Immature natural killer cell (primary cell): ENCODE measurements at regions not wholly inside any gene's neighbourhood (a gene's known extent, or its start where the extent isn't known, plus 50 kb on each side); places are given as distances from the start of the nearest gene placed in this dataset.
"Not testable (repeated sequence)": the region's sequence is repeated elsewhere in the genome, so short reads cannot be mapped to it uniquely, and the experiment has no call there.

Source experiments
- DNase-seq, 3 donors: peaks; one replicate each; pipeline ENCODE4 v3.0.0; 2022; ENCODE audit warnings: mixed read lengths in 1 of 3
- H3K27ac Mint-ChIP-seq, 6 donors: one replicate each; pipeline ENCODE4 v1.8.0; 2020; ENCODE audit warnings: mixed read lengths in 6 of 6, mild to moderate bottlenecking in 5 of 6, inconsistent platforms in 4 of 6, moderate library complexity in 3 of 6
- H3K27me3 Mint-ChIP-seq, 3 donors: one replicate each; pipeline ENCODE4 v1.8.0; 2020 to 2021; ENCODE audit warnings: low read depth in 3 of 3, mild to moderate bottlenecking in 3 of 3, mixed read lengths in 3 of 3, moderate library complexity in 3 of 3, inconsistent platforms in 1 of 3
- H3K36me3 Mint-ChIP-seq, 3 donors: one replicate each; pipeline ENCODE4 v1.8.0; 2020; ENCODE audit warnings: mixed read lengths in 3 of 3, inconsistent platforms in 2 of 3, mild to moderate bottlenecking in 2 of 3
- H3K4me1 Mint-ChIP-seq, 2 donors: one replicate each; pipeline ENCODE4 v1.8.0; 2020; ENCODE audit warnings: inconsistent platforms in 2 of 2, mild to moderate bottlenecking in 2 of 2, mixed read lengths in 2 of 2, moderate library complexity in 1 of 2
- H3K4me3 Mint-ChIP-seq, 5 donors: one replicate each; pipeline ENCODE4 v1.8.0; 2020; ENCODE audit warnings: mild to moderate bottlenecking in 5 of 5, mixed read lengths in 5 of 5, inconsistent platforms in 3 of 5, moderate library complexity in 3 of 5
- H3K9me3 Mint-ChIP-seq, 6 donors: one replicate each; pipeline ENCODE4 v1.8.0; 2020; ENCODE audit warnings: mild to moderate bottlenecking in 6 of 6, mixed read lengths in 6 of 6, inconsistent platforms in 4 of 6, moderate library complexity in 3 of 6

GRCh38 chr4:115454228-115454627 is 340.8 kb upstream of the NDST4 start:
- Mint-ChIP-seq H3K4me1 (no peaks in the 10 kb centered on the region), H3K36me3 (no peaks in the 10 kb centered on the region), H3K27ac (no peak overlapping the region), H3K9me3 (peaks cover 0 to 7% (median 0%) of the 10 kb centered on the region in 6 donors), H3K27me3 (peaks cover 0 to 2% (median 2%) of the 10 kb centered on the region in 3 donors), H3K4me3 (no peak overlapping the region)
- no peak for DNase-seq

GRCh38 chr4:115453416-115453815 is 340.0 kb upstream of the NDST4 start:
- no peaks in the 10 kb centered on the region for H3K4me1 Mint-ChIP-seq
- peaks cover 0 to 7% (median 1%) of the 10 kb centered on the region in 6 donors for H3K9me3 Mint-ChIP-seq
- no peaks in the 10 kb centered on the region for H3K36me3 Mint-ChIP-seq
- H3K4me3 Mint-ChIP-seq, result no peak overlapping the region
- peaks cover 0 to 2% (median 2%) of the 10 kb centered on the region in 3 donors for H3K27me3 Mint-ChIP-seq
- no peak overlapping the region for H3K27ac Mint-ChIP-seq
- no peak for DNase-seq

- H3K36me3 Mint-ChIP-seq, H3K4me3 Mint-ChIP-seq, H3K27ac Mint-ChIP-seq, H3K4me1 Mint-ChIP-seq, H3K27me3 Mint-ChIP-seq, DNase-seq: not testable (repeated sequence)
- H3K9me3 Mint-ChIP-seq, result peaks cover 0 to 11% (median 6%) of the 10 kb centered on the region in 6 donors
These were observed 338.8 kb upstream of the NDST4 start for GRCh38 chr4:115452229-115452628.

- Mint-ChIP-seq H3K4me3 (no peak overlapping the region), H3K9me3 (peaks cover 0 to 8% (median 1%) of the 10 kb centered on the region in 6 donors), H3K27ac (no peak overlapping the region), H3K27me3 (no peaks in the 10 kb centered on the region), H3K36me3 (no peaks in the 10 kb centered on the region), H3K4me1 (no peaks in the 10 kb centered on the region)
- DNase-seq, result no peak
These were observed 324.3 kb upstream of the NDST4 start for GRCh38 chr4:115437739-115438138.

GRCh38 chr4:115433491-115433890 is 320.1 kb upstream of the NDST4 start:
- Mint-ChIP-seq H3K4me3 (no peak overlapping the region), H3K4me1 (no peaks in the 10 kb centered on the region), H3K9me3 (peaks cover 0 to 10% (median 2%) of the 10 kb centered on the region in 6 donors), H3K27me3 (no peaks in the 10 kb centered on the region), H3K36me3 (no peaks in the 10 kb centered on the region), H3K27ac (no peak overlapping the region)
- no peak for DNase-seq

- no peaks in the 10 kb centered on the region for H3K4me1 Mint-ChIP-seq
- no peaks in the 10 kb centered on the region for H3K27me3 Mint-ChIP-seq
- no peaks in the 10 kb centered on the region for H3K36me3 Mint-ChIP-seq
- no peak for DNase-seq
- H3K4me3 Mint-ChIP-seq, result no peak overlapping the region
- peaks cover 0 to 11% (median under 1%) of the 10 kb centered on the region in 6 donors for H3K9me3 Mint-ChIP-seq
- no peak overlapping the region for H3K27ac Mint-ChIP-seq
These were observed 316.6 kb upstream of the NDST4 start for GRCh38 chr4:115430024-115430423.

GRCh38 chr4:115428455-115428854 is 315.0 kb upstream of the NDST4 start:
- Mint-ChIP-seq H3K9me3 (peaks cover 0 to 18% (median under 1%) of the 10 kb centered on the region in 6 donors), H3K4me1 (no peaks in the 10 kb centered on the region), H3K4me3 (no peak overlapping the region), H3K36me3 (no peaks in the 10 kb centered on the region), H3K27ac (no peak overlapping the region), H3K27me3 (no peaks in the 10 kb centered on the region)
- no peak for DNase-seq

- Mint-ChIP-seq H3K9me3 (peaks cover 0 to 33% (median 9%) of the 10 kb centered on the region in 6 donors), H3K4me3 (no peak overlapping the region), H3K27ac (no peak overlapping the region), H3K36me3 (no peaks in the 10 kb centered on the region), H3K27me3 (peaks cover 0 to 3% (median 0%) of the 10 kb centered on the region in 3 donors), H3K4me1 (no peaks in the 10 kb centered on the region)
- DNase-seq, result no peak
These were observed 311.4 kb upstream of the NDST4 start for GRCh38 chr4:115424852-115425251.

- no peak for DNase-seq
- Mint-ChIP-seq H3K4me3 (no peak overlapping the region), H3K27me3 (peaks cover 0 to 3% (median 0%) of the 10 kb centered on the region in 3 donors), H3K4me1 (no peaks in the 10 kb centered on the region), H3K27ac (no peak overlapping the region), H3K9me3 (peaks cover 0 to 28% (median 10%) of the 10 kb centered on the region in 6 donors), H3K36me3 (no peaks in the 10 kb centered on the region)
These were observed 305.4 kb upstream of the NDST4 start for GRCh38 chr4:115418635-115419396.

- no peaks in the 10 kb centered on the region for H3K36me3 Mint-ChIP-seq
- H3K27ac Mint-ChIP-seq, result no peak overlapping the region
- DNase-seq, result no peak
- no peaks in the 10 kb centered on the region for H3K4me1 Mint-ChIP-seq
- H3K4me3 Mint-ChIP-seq, result no peak overlapping the region
- H3K9me3 Mint-ChIP-seq, result peaks cover 2 to 22% (median 14%) of the 10 kb centered on the region in 6 donors
- peaks cover 0 to 4% (median 2%) of the 10 kb centered on the region in 3 donors for H3K27me3 Mint-ChIP-seq
These were observed 282.6 kb upstream of the NDST4 start for GRCh38 chr4:115396034-115396433.

- H3K36me3 Mint-ChIP-seq, result no peaks in the 10 kb centered on the region
- H3K9me3 Mint-ChIP-seq, result peaks cover 0 to 3% (median 0%) of the 10 kb centered on the region in 6 donors
- no peaks in the 10 kb centered on the region for H3K4me1 Mint-ChIP-seq
- H3K27ac Mint-ChIP-seq, result no peak overlapping the region
- no peak overlapping the region for H3K4me3 Mint-ChIP-seq
- H3K27me3 Mint-ChIP-seq, result no peaks in the 10 kb centered on the region
- DNase-seq, result no peak
These were observed 263.4 kb upstream of the NDST4 start for GRCh38 chr4:115376866-115377265.

- no peaks in the 10 kb centered on the region for H3K4me1 Mint-ChIP-seq
- no peak for DNase-seq
- peaks cover 0 to 3% (median 0%) of the 10 kb centered on the region in 6 donors for H3K9me3 Mint-ChIP-seq
- H3K27me3 Mint-ChIP-seq, result no peaks in the 10 kb centered on the region
- no peaks in the 10 kb centered on the region for H3K36me3 Mint-ChIP-seq
- no peak overlapping the region for H3K27ac Mint-ChIP-seq
- H3K4me3 Mint-ChIP-seq, result no peak overlapping the region
These were observed 261.2 kb upstream of the NDST4 start for GRCh38 chr4:115374621-115375020.

GRCh38 chr4:115370490-115370889 is 257.1 kb upstream of the NDST4 start:
- Mint-ChIP-seq H3K27me3 (no peaks in the 10 kb centered on the region), H3K36me3 (no peaks in the 10 kb centered on the region)

GRCh38 chr4:115370012-115370411 is 256.6 kb upstream of the NDST4 start:
- no peaks in the 10 kb centered on the region for H3K27me3 Mint-ChIP-seq
- H3K4me1 Mint-ChIP-seq, result no peaks in the 10 kb centered on the region
- no peaks in the 10 kb centered on the region for H3K9me3 Mint-ChIP-seq
- H3K36me3 Mint-ChIP-seq, result no peaks in the 10 kb centered on the region
- no peak overlapping the region for H3K4me3 Mint-ChIP-seq
- no peak for DNase-seq
- H3K27ac Mint-ChIP-seq, result no peak overlapping the region

More at GRCh38 chr4:115370490-115370889, 257.1 kb upstream of the NDST4 start:
- no peaks in the 10 kb centered on the region for H3K9me3 Mint-ChIP-seq
- H3K4me3 Mint-ChIP-seq, result no peak overlapping the region
- H3K4me1 Mint-ChIP-seq, result no peaks in the 10 kb centered on the region
- DNase-seq, result no peak
- H3K27ac Mint-ChIP-seq, result no peak overlapping the region

- H3K9me3 Mint-ChIP-seq, result no peaks in the 10 kb centered on the region
- H3K36me3 Mint-ChIP-seq, result no peaks in the 10 kb centered on the region
- H3K27me3 Mint-ChIP-seq, result no peaks in the 10 kb centered on the region
- DNase-seq, result no peak
- no peaks in the 10 kb centered on the region for H3K4me1 Mint-ChIP-seq
- no peak overlapping the region for H3K27ac Mint-ChIP-seq
- H3K4me3 Mint-ChIP-seq, result no peak overlapping the region
These were observed 253.0 kb upstream of the NDST4 start for GRCh38 chr4:115366390-115366789.
